ENCODE measurements at regions not wholly inside any gene's neighbourhood (a gene's known extent, or its start where the extent isn't known, plus 50 kb on each side); places are given as distances from the start of the nearest gene placed in this dataset.

GRCh38 chr2:18057657-18058056 lies 179.2 kb downstream of the KCNS3 start:
- Histone ChIP-seq H3F3A (ENCODE audit: insufficient read depth) (no peaks in the 10 kb centered on the region), H3K4me1 (ENCODE audit: insufficient read depth) (no peaks in the 10 kb centered on the region), H3K4me3 (no peak overlapping the region), H3K4me2 (ENCODE audit: unreplicated experiment) (no peak overlapping the region), H3K9me2 (ENCODE audit: insufficient read depth) (no peaks in the 10 kb centered on the region), H3K79me2 (ENCODE audit: insufficient read depth) (no peaks in the 10 kb centered on the region), H3K9me3 (ENCODE audit: low read depth) (no peaks in the 10 kb centered on the region), H3K36me3 (ENCODE audit: low read depth) (no peaks in the 10 kb centered on the region), H4K20me1 (ENCODE audit: insufficient read depth) (no peaks in the 10 kb centered on the region), H3K27ac (no peak overlapping the region), H3K27me3 (replicated peaks; ENCODE audit: insufficient read depth) (no peaks in the 10 kb centered on the region), H3K9ac (no peak overlapping the region), H2AFZ (no peak overlapping the region)
- in situ Hi-C loops (cut with MboI), result no loop called here
- TF ChIP-seq EZH2phosphoT487 (IDR thresholded peaks at IDR 0.05; ENCODE audit: insufficient read depth, low read depth) (no peak), EZH2 (IDR thresholded peaks at IDR 0.05; ENCODE audit: insufficient read depth, poor library complexity, severe bottlenecking) (no peak)
- DNase-seq, result no peak
- WGBS, 2 experiments (ENCODE audit: low coverage in 1 of 2, low lambda C conversion rate in 2 of 2, missing lambda C conversion rate in 2 of 2), result 21 to 38% methylated on average over 1 of the region's 1 CpG

DNA sequence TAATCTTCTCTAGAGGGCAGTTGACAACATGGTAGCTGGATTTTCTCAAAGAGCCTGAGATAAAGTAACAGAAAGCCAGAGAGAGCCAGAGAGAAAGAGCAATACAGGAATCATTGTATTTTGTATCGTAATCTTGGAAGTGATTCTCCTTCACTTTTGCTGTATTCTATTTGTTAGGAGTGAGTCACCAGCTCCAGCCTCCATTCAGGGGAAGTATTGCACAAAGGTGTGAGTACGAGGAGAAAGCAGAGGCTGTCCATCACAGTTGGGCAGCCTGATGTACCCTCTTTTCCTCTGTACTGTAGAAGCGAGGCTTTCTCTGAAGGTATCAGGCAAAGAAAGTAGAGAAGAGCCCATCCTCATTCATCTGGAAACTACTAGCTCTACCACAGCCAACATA lies 176.8 kb downstream of the KCNS3 start:
- Histone ChIP-seq H3K4me2 (ENCODE audit: unreplicated experiment) (no peak overlapping the region), H3K9me3 (ENCODE audit: low read depth) (no peaks in the 10 kb centered on the region), H3F3A (ENCODE audit: insufficient read depth) (no peaks in the 10 kb centered on the region), H4K20me1 (ENCODE audit: insufficient read depth) (no peaks in the 10 kb centered on the region), H2AFZ (no peak overlapping the region), H3K4me3 (no peak overlapping the region), H3K9me2 (ENCODE audit: insufficient read depth) (no peaks in the 10 kb centered on the region), H3K79me2 (ENCODE audit: insufficient read depth) (no peaks in the 10 kb centered on the region), H3K36me3 (ENCODE audit: low read depth) (no peaks in the 10 kb centered on the region), H3K4me1 (ENCODE audit: insufficient read depth) (no peaks in the 10 kb centered on the region), H3K27ac (no peak overlapping the region), H3K9ac (no peak overlapping the region), H3K27me3 (replicated peaks; ENCODE audit: insufficient read depth) (no peaks in the 10 kb centered on the region)
- in situ Hi-C loops (cut with MboI), result no loop called here
- DNase-seq, result no peak
- WGBS, 2 experiments (ENCODE audit: low coverage in 1 of 2, low lambda C conversion rate in 2 of 2, missing lambda C conversion rate in 2 of 2), result 74 to 88% methylated on average over 3 of the region's 3 CpGs
- no peak for TF ChIP-seq EZH2 (IDR thresholded peaks at IDR 0.05; ENCODE audit: insufficient read depth, poor library complexity, severe bottlenecking)
- no peak for TF ChIP-seq EZH2phosphoT487 (IDR thresholded peaks at IDR 0.05; ENCODE audit: insufficient read depth, low read depth)

GRCh38 chr2:18050001-18050400 lies 171.5 kb downstream of the KCNS3 start:
- no peak for TF ChIP-seq EZH2phosphoT487 (IDR thresholded peaks at IDR 0.05; ENCODE audit: insufficient read depth, low read depth)
- H3K27me3 ChIP-seq (replicated peaks; ENCODE audit: insufficient read depth), result no peaks in the 10 kb centered on the region
- WGBS, 2 experiments (ENCODE audit: low coverage in 1 of 2, low lambda C conversion rate in 2 of 2, missing lambda C conversion rate in 2 of 2), result 81 to 95% methylated on average over 5 to 6 of the region's 6 CpGs
- H3K4me2 ChIP-seq (ENCODE audit: unreplicated experiment), result no peak overlapping the region
- H3K9ac ChIP-seq, result no peak overlapping the region
- H3K36me3 ChIP-seq (ENCODE audit: low read depth), result no peaks in the 10 kb centered on the region
- H3K9me2 ChIP-seq (ENCODE audit: insufficient read depth), result no peaks in the 10 kb centered on the region
- peaks cover 24% of the 10 kb centered on the region for H3F3A ChIP-seq (ENCODE audit: insufficient read depth)
- no peaks in the 10 kb centered on the region for H4K20me1 ChIP-seq (ENCODE audit: insufficient read depth)
- no peaks in the 10 kb centered on the region for H3K9me3 ChIP-seq (ENCODE audit: low read depth)
- in situ Hi-C loops (cut with MboI), result no loop called here
- H3K79me2 ChIP-seq (ENCODE audit: insufficient read depth), result no peaks in the 10 kb centered on the region
- no peak for DNase-seq
- H3K27ac ChIP-seq, result no peak overlapping the region
- H2AFZ ChIP-seq, result no peak overlapping the region
- peaks cover 34% of the 10 kb centered on the region for H3K4me1 ChIP-seq (ENCODE audit: insufficient read depth)
- H3K4me3 ChIP-seq, result no peak overlapping the region

GRCh38 chr2:18049325-18049724 lies 170.9 kb downstream of the KCNS3 start:
- H3K9me3 ChIP-seq (ENCODE audit: low read depth), result no peaks in the 10 kb centered on the region
- no peak for DNase-seq
- TF ChIP-seq EZH2 (IDR thresholded peaks at IDR 0.05; ENCODE audit: insufficient read depth, poor library complexity, severe bottlenecking) (no peak), EZH2phosphoT487 (IDR thresholded peaks at IDR 0.05; ENCODE audit: insufficient read depth, low read depth) (no peak)
- no peak overlapping the region for H3K27ac ChIP-seq
- no peak overlapping the region for H3K9ac ChIP-seq
- H3K4me3 ChIP-seq, result no peak overlapping the region
- no peaks in the 10 kb centered on the region for H3K9me2 ChIP-seq (ENCODE audit: insufficient read depth)
- peaks cover 24% of the 10 kb centered on the region for H3F3A ChIP-seq (ENCODE audit: insufficient read depth)
- H2AFZ ChIP-seq, result no peak overlapping the region
- peaks cover 34% of the 10 kb centered on the region for H3K4me1 ChIP-seq (ENCODE audit: insufficient read depth)
- in situ Hi-C loops (cut with MboI), result no loop called here
- H4K20me1 ChIP-seq (ENCODE audit: insufficient read depth), result no peaks in the 10 kb centered on the region
- no peak overlapping the region for H3K4me2 ChIP-seq (ENCODE audit: unreplicated experiment)
- H3K79me2 ChIP-seq (ENCODE audit: insufficient read depth), result no peaks in the 10 kb centered on the region
- WGBS, 2 experiments (ENCODE audit: low coverage in 1 of 2, low lambda C conversion rate in 2 of 2, missing lambda C conversion rate in 2 of 2), result 92 to 93% methylated on average over 4 of the region's 4 CpGs
- no peaks in the 10 kb centered on the region for H3K27me3 ChIP-seq (replicated peaks; ENCODE audit: insufficient read depth)
- no peaks in the 10 kb centered on the region for H3K36me3 ChIP-seq (ENCODE audit: low read depth)

Measured in GM23248 (cell line).